KG1 (cell line): ENCODE measurements at regions not wholly inside any gene's neighbourhood (a gene's known extent, or its start where the extent isn't known, plus 50 kb on each side); places are given as distances from the start of the nearest gene placed in this dataset.

ENCODE experiments used
- DNase-seq: peaks from one replicate; lab custom pipeline; 2025; lab: John Stamatoyannopoulos, UW

- no peak for DNase-seq
Observed at GRCh38 chr5:74316064-74316603, 324.4 kb downstream of the ENC1 start.

- no peak for DNase-seq
Observed at GRCh38 chr5:74314906-74315305, 325.6 kb downstream of the ENC1 start.

- no peak for DNase-seq
Observed at GRCh38 chr5:74313896-74314295, 326.6 kb downstream of the ENC1 start.

- no peak for DNase-seq
Observed at GRCh38 chr5:74312746-74313145, 327.8 kb downstream of the ENC1 start.

GRCh38 chr5:74311961-74312360 is 328.6 kb downstream of the ENC1 start:
- DNase-seq = no peak

- DNase-seq = no peak
Observed at GRCh38 chr5:74310997-74311930, 329.3 kb downstream of the ENC1 start.

- no peak for DNase-seq
Observed at GRCh38 chr5:74310386-74310785, 330.1 kb downstream of the ENC1 start.

- no peak for DNase-seq
Observed at GRCh38 chr5:74309050-74309449, 331.5 kb downstream of the ENC1 start.

GRCh38 chr5:74306845-74307244 is 333.7 kb downstream of the ENC1 start:
- no peak for DNase-seq

- no peak for DNase-seq
Observed at GRCh38 chr5:74304536-74304935, 336.0 kb downstream of the ENC1 start.

- DNase-seq = no peak
Observed at GRCh38 chr5:74303578-74303977, 336.9 kb downstream of the ENC1 start.

- no peak for DNase-seq
Observed at GRCh38 chr5:74301576-74301975, 339.0 kb downstream of the ENC1 start.

- DNase-seq = no peak
Observed at GRCh38 chr5:74300808-74301389, 339.6 kb downstream of the ENC1 start.

- no peak for DNase-seq
Observed at GRCh38 chr5:74299833-74300232, 340.7 kb downstream of the ENC1 start.

- no peak for DNase-seq
Observed at GRCh38 chr5:74296685-74297408, 343.7 kb downstream of the ENC1 start.

GRCh38 chr5:74295676-74296075 is 344.9 kb downstream of the ENC1 start:
- DNase-seq = no peak

GRCh38 chr5:74295141-74295540 is 345.4 kb downstream of the ENC1 start:
- no peak for DNase-seq

- DNase-seq = peak; percentile 9
Observed at GRCh38 chr5:74294231-74294705, 346.3 kb downstream of the ENC1 start.

- DNase-seq = no peak
Observed at GRCh38 chr5:74293182-74293581, 347.3 kb downstream of the ENC1 start.

- no peak for DNase-seq
Observed at GRCh38 chr5:74290634-74291241, 349.8 kb downstream of the ENC1 start.

- no peak for DNase-seq
Observed at GRCh38 chr5:74289691-74290090, 350.8 kb downstream of the ENC1 start.

GRCh38 chr5:74289238-74289637 is 351.3 kb downstream of the ENC1 start:
- DNase-seq = no peak
